CD14-positive monocyte (primary cell): ENCODE measurements at regions not wholly inside any gene's neighbourhood (a gene's known extent, or its start where the extent isn't known, plus 50 kb on each side); places are given as distances from the start of the nearest gene placed in this dataset.

ENCODE experiments used
- DNase-seq, 3 donors: peaks; one replicate each; pipeline ENCODE4 v3.0.0-alpha.2; 2011 to 2022
- H2AFZ ChIP-seq: 2 replicates; pipeline ENCODE4 v1.6.0; 2012; ENCODE audit warnings: mild to moderate bottlenecking, low read depth, low read length, inconsistent platforms; ENCODE audit not compliant: insufficient read depth, poor library complexity, severe bottlenecking
- H3K27ac ChIP-seq, 2 donors: 1 replicate in 1 of 2; 2 replicates in 1 of 2; pipeline ENCODE4 v1.5.1; 2012 to 2013; ENCODE audit warnings: low read length in 2 of 2, control low read depth in 1 of 2, inconsistent platforms in 1 of 2, low read depth in 1 of 2, mild to moderate bottlenecking in 1 of 2
- H3K27me3 ChIP-seq, 2 donors: one replicate each; pipeline versions ENCODE4 v1.6.0 to v1.6.1; 2011 to 2013; ENCODE audit warnings: low read length in 2 of 2; ENCODE audit not compliant: control insufficient read depth in 2 of 2, insufficient read depth in 2 of 2
- H3K36me3 ChIP-seq, 2 donors: replicated peaks in 1 of 2; 1 replicate in 1 of 2; 2 replicates in 1 of 2; pipeline versions ENCODE4 v1.5.1 to v1.6.1; 2012 to 2013; ENCODE audit warnings: low read length in 2 of 2, control low read depth in 1 of 2, inconsistent platforms in 1 of 2, mild to moderate bottlenecking in 1 of 2; ENCODE audit not compliant: insufficient read depth in 2 of 2, control insufficient read depth in 1 of 2
- H3K4me1 ChIP-seq, 2 donors: 1 replicate in 1 of 2; 2 replicates in 1 of 2; pipeline versions ENCODE4 v1.5.1 to v1.6.1; 2012 to 2013; ENCODE audit warnings: low read length in 2 of 2, control low read depth in 1 of 2, inconsistent platforms in 1 of 2, mild to moderate bottlenecking in 1 of 2, moderate library complexity in 1 of 2; ENCODE audit not compliant: insufficient read depth in 2 of 2, control insufficient read depth in 1 of 2
- H3K4me2 ChIP-seq: replicated peaks from 2 replicates; pipeline ENCODE3; 2012; ENCODE audit warnings: low read length, moderate library complexity, mild to moderate bottlenecking; ENCODE audit not compliant: poor library complexity, severe bottlenecking; ENCODE audit errors: extremely low read depth
- H3K4me3 ChIP-seq, 3 experiments: fragments of 200-600 bp in 1 of 3; sonication (generic) in 1 of 3; replicated peaks in 1 of 3; 1 replicate in 2 of 3; 2 replicates in 1 of 3; pipeline ENCODE4 v1.5.1; 2011 to 2013; ENCODE audit warnings: low read length in 3 of 3, mild to moderate bottlenecking in 3 of 3, control low read depth in 2 of 3, low read depth in 2 of 3, inconsistent platforms in 1 of 3, moderate library complexity in 1 of 3
- H3K79me2 ChIP-seq: 2 replicates; pipeline ENCODE4 v1.6.0; 2012; ENCODE audit warnings: mild to moderate bottlenecking, control low read depth, inconsistent platforms, low read length, moderate library complexity; ENCODE audit not compliant: insufficient read depth
- H3K9ac ChIP-seq: 2 replicates; pipeline ENCODE4 v1.6.0; 2017; ENCODE audit warnings: low read length, mild to moderate bottlenecking; ENCODE audit not compliant: insufficient read depth, poor library complexity, severe bottlenecking
- H3K9me3 ChIP-seq, 2 donors: replicated peaks in 1 of 2; 1 replicate in 1 of 2; 2 replicates in 1 of 2; pipeline versions ENCODE4 v1.5.1 to v1.6.1; 2012 to 2013; ENCODE audit warnings: low read length in 2 of 2, control low read depth in 1 of 2; ENCODE audit not compliant: control insufficient read depth in 1 of 2, insufficient read depth in 1 of 2
- H4K20me1 ChIP-seq: 2 replicates; pipeline ENCODE4 v1.6.0; 2012; ENCODE audit warnings: mild to moderate bottlenecking, low read length, control low read depth, moderate library complexity; ENCODE audit not compliant: insufficient read depth
- H3K27ac Mint-ChIP-seq, 7 donors: one replicate each; pipeline ENCODE4 v1.8.0; 2020; ENCODE audit warnings: mild to moderate bottlenecking in 7 of 7, mixed read lengths in 7 of 7, moderate library complexity in 6 of 7, inconsistent platforms in 2 of 7
- H3K27me3 Mint-ChIP-seq, 3 donors: one replicate each; pipeline ENCODE4 v1.8.0; 2021 to 2022; ENCODE audit warnings: low read depth in 3 of 3, mild to moderate bottlenecking in 3 of 3, mixed read lengths in 3 of 3, moderate library complexity in 3 of 3, inconsistent platforms in 1 of 3
- H3K36me3 Mint-ChIP-seq, 2 donors: one replicate each; pipeline ENCODE4 v1.8.0; 2020; ENCODE audit warnings: mixed read lengths in 2 of 2, inconsistent platforms in 1 of 2, mild to moderate bottlenecking in 1 of 2
- H3K4me1 Mint-ChIP-seq: one replicate; pipeline ENCODE4 v1.8.0; 2020; ENCODE audit warnings: mild to moderate bottlenecking, mixed read lengths
- H3K4me3 Mint-ChIP-seq, 2 donors: one replicate each; pipeline ENCODE4 v1.8.0; 2020; ENCODE audit warnings: mild to moderate bottlenecking in 2 of 2, mixed read lengths in 2 of 2, moderate library complexity in 1 of 2
- H3K9me3 Mint-ChIP-seq, 7 donors: one replicate each; pipeline ENCODE4 v1.8.0; 2020 to 2022; ENCODE audit warnings: mixed read lengths in 7 of 7, mild to moderate bottlenecking in 6 of 7, moderate library complexity in 6 of 7, inconsistent platforms in 2 of 7
- CTCF ChIP-seq: fragments of 200-600 bp; IDR thresholded peaks from one replicate; pipeline ENCODE4 v1.8.0; 2022; ENCODE audit warnings: antibody characterized with exemption, mild to moderate bottlenecking
- WGBS: methylation state at CpG from one replicate; pipeline ENCODE4 v1.1.5; 2013; ENCODE audit warnings: missing lambda C conversion rate; ENCODE audit not compliant: insufficient coverage; 5-methylcytosine and 5-hydroxymethylcytosine counted together
- intact Hi-C, 2 donors: fragments of 100-400 bp; cut with micrococcal nuclease; formaldehyde crosslinking; loops; one replicate each; pipeline versions ENCODE4 v1.15.0 to v1.15.1; 2023

GRCh38 chr7:136667584-136667983 is 200.9 kb upstream of the CHRM2 start:
- Mint-ChIP-seq H3K9me3 (peaks cover 0 to 7% (median 4%) of the 10 kb centered on the region in 7 donors), H3K27ac (no peak overlapping the region), H3K4me1 (no peaks in the 10 kb centered on the region), H3K4me3 (no peak overlapping the region), H3K36me3 (no peaks in the 10 kb centered on the region), H3K27me3 (no peaks in the 10 kb centered on the region)
- no peak overlapping the region for H3K4me3 ChIP-seq
- H4K20me1 ChIP-seq = no peaks in the 10 kb centered on the region
- H3K9me3 ChIP-seq = no peaks in the 10 kb centered on the region
- H3K79me2 ChIP-seq = no peaks in the 10 kb centered on the region
- no peak overlapping the region for H3K27ac ChIP-seq
- H3K4me2 ChIP-seq = no peak overlapping the region
- intact Hi-C loops = no loop called here
- H3K27me3 ChIP-seq = no peaks in the 10 kb centered on the region
- no peak for TF ChIP-seq CTCF
- no CpG with 5 or more reads among the region's 1 CpG for WGBS
- H3K9ac ChIP-seq = no peak overlapping the region
- no peak for DNase-seq
- no peaks in the 10 kb centered on the region for H3K4me1 ChIP-seq
- H3K36me3 ChIP-seq = no peaks in the 10 kb centered on the region
- no peak overlapping the region for H2AFZ ChIP-seq

- Histone ChIP-seq H3K27me3 (no peaks in the 10 kb centered on the region), H3K79me2 (no peaks in the 10 kb centered on the region), H3K36me3 (no peaks in the 10 kb centered on the region), H4K20me1 (no peaks in the 10 kb centered on the region), H3K9ac (no peak overlapping the region), H3K9me3 (no peaks in the 10 kb centered on the region), H3K4me3 (no peak overlapping the region), H2AFZ (no peak overlapping the region), H3K4me1 (no peaks in the 10 kb centered on the region), H3K27ac (no peak overlapping the region), H3K4me2 (no peak overlapping the region)
- Mint-ChIP-seq H3K36me3 (no peaks in the 10 kb centered on the region), H3K4me1 (no peaks in the 10 kb centered on the region), H3K27me3 (peaks cover 0 to 2% (median 0%) of the 10 kb centered on the region in 3 donors), H3K4me3 (no peak overlapping the region), H3K27ac (no peak overlapping the region), H3K9me3 (peaks cover 0 to 5% (median 0%) of the 10 kb centered on the region in 7 donors)
- intact Hi-C loops = no loop called here
- TF ChIP-seq CTCF = no peak
- WGBS = no CpG with 5 or more reads among the region's 5 CpGs
- DNase-seq = no peak
Observed at GRCh38 chr7:136665878-136666509, 202.5 kb upstream of the CHRM2 start.
